Lung (tissue), 11 donors: ENCODE measurements at regions not wholly inside any gene's neighbourhood (a gene's known extent, or its start where the extent isn't known, plus 50 kb on each side); places are given as distances from the start of the nearest gene placed in this dataset.

ENCODE experiments used
- ATAC-seq: fragments of 200-7000 bp; cut with Tn5 transposase; one replicate; pipeline ENCODE4 v1.9.1; 2020; ENCODE audit warnings: moderate number of reproducible peaks; ENCODE audit not compliant: insufficient read depth, low FRiP score
- DNase-seq, 3 donors: peaks; one replicate each; pipeline ENCODE4 v3.0.0-alpha.2; 2013 to 2017
- H3K27ac ChIP-seq, 2 donors: one replicate each; pipeline ENCODE4 v1.5.1; 2013; ENCODE audit warnings: mild to moderate bottlenecking in 2 of 2, moderate library complexity in 2 of 2, control low read depth in 1 of 2, inconsistent platforms in 1 of 2, low read depth in 1 of 2, low read length in 1 of 2
- H3K27me3 ChIP-seq, 3 donors: one replicate each; pipeline ENCODE4 v1.5.1; 2013; ENCODE audit warnings: low read length in 2 of 3; ENCODE audit not compliant: control insufficient read depth in 3 of 3, insufficient read depth in 3 of 3
- H3K36me3 ChIP-seq, 4 donors: one replicate each; pipeline ENCODE4 v1.5.1; 2013; ENCODE audit warnings: low read length in 4 of 4, mild to moderate bottlenecking in 1 of 4, moderate library complexity in 1 of 4; ENCODE audit not compliant: control insufficient read depth in 4 of 4, insufficient read depth in 4 of 4
- H3K4me1 ChIP-seq, 5 donors: one replicate each; pipeline ENCODE4 v1.5.1; 2013; ENCODE audit warnings: low read length in 5 of 5, mild to moderate bottlenecking in 2 of 5, moderate library complexity in 1 of 5; ENCODE audit not compliant: control insufficient read depth in 5 of 5, insufficient read depth in 5 of 5
- H3K4me3 ChIP-seq: one replicate; pipeline ENCODE4 v1.5.1; 2013; ENCODE audit warnings: mild to moderate bottlenecking, control low read depth, moderate library complexity
- H3K9ac ChIP-seq, 2 donors: one replicate each; pipeline ENCODE4 v1.5.1; 2013; ENCODE audit warnings: low read length in 2 of 2, control low read depth in 1 of 2; ENCODE audit not compliant: insufficient read depth in 1 of 2
- H3K9me3 ChIP-seq, 4 donors: one replicate each; pipeline ENCODE4 v1.5.1; 2013; ENCODE audit warnings: low read length in 3 of 4, mild to moderate bottlenecking in 1 of 4, moderate library complexity in 1 of 4; ENCODE audit not compliant: control insufficient read depth in 4 of 4, insufficient read depth in 3 of 4
- CTCF ChIP-seq: IDR thresholded peaks from 2 replicates; pipeline ENCODE4 v1.5.1; 2012; ENCODE audit warnings: mild to moderate bottlenecking; ENCODE audit errors: control extremely low read depth, extremely low read depth
- WGBS, 2 donors: extraction: QIAGEN DNeasy Blood & Tissue Kit; methylation state at CpG; one replicate each; pipeline ENCODE4 v1.1.7; 2013; 5-methylcytosine and 5-hydroxymethylcytosine counted together
- donor health status: control.
- donor health status: control.
- donor health status: Bipolar disorder and iron deficiency.
- donor health status: healthy.
- donor health status: DM: yes; HTN: yes; CAD: no.

DNA sequence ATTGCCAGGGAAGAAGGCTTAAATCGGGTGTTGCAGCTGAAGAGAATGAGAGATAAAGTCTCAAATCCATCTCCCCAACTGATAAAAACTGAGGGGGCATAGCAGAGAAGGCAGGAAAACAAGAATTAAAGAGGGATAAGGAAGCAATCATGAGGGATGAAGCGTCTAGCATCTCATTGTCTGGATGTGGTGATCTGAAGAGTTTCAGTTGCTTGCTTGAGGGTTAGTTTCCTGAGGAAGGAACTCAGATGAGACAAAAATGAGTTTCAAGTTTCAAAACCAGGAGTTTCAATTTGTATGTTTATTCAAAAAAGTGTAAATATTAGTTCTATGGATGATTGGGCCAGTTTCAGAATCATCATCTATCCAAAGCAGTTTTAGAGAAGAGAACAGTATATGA lies 496.9 kb downstream of the RAB28 start:
- no peaks in the 10 kb centered on the region for H3K27me3 ChIP-seq
- no peaks in the 10 kb centered on the region for H3K36me3 ChIP-seq
- H3K27ac ChIP-seq = no peak overlapping the region
- H3K4me3 ChIP-seq = no peak overlapping the region
- no peaks in the 10 kb centered on the region for H3K4me1 ChIP-seq
- H3K9me3 ChIP-seq = no peaks in the 10 kb centered on the region
- no peak for TF ChIP-seq CTCF
- WGBS, 2 donors = 57 to 72% methylated on average over 2 of the region's 2 CpGs
- no peak for ATAC-seq
- no peak for DNase-seq
- no peak overlapping the region for H3K9ac ChIP-seq

DNA sequence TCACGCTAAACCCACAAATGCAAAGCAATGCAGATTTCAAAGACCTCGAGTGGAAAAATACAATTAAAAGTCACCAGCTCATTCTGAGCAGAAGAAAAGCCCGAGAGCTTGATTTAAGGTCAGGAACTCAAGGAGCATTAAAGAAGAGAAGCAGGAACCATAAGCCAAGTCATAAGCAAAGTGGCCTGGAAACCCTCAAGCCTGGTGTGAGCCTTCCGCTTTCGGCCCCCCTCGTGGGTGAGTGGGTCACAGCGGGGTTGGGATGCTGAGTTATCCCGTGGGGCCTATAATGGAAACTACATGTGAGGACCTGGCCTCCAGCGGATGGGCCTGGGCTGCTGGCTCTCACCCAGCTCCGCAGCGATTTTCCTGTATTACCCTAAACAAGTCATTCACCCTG lies 504.3 kb downstream of the RAB28 start:
- Histone ChIP-seq H3K9me3 (peaks cover 0 to 2% (median 0%) of the 10 kb centered on the region in 4 donors), H3K27me3 (no peaks in the 10 kb centered on the region), H3K4me1 (no peaks in the 10 kb centered on the region), H3K9ac (no peak overlapping the region), H3K4me3 (no peak overlapping the region), H3K27ac (no peak overlapping the region), H3K36me3 (no peaks in the 10 kb centered on the region)
- WGBS, 2 donors = 88 to 91% methylated on average over 11 of the region's 11 CpGs
- ATAC-seq (no peak), DNase-seq (no peak)
- no peak for TF ChIP-seq CTCF

GRCh38 chr4:12978310-12978709 lies 505.8 kb downstream of the RAB28 start:
- Histone ChIP-seq H3K4me3 (no peak overlapping the region), H3K9me3 (peaks cover 0 to 2% (median 0%) of the 10 kb centered on the region in 4 donors), H3K36me3 (no peaks in the 10 kb centered on the region), H3K27ac (no peak overlapping the region), H3K4me1 (no peaks in the 10 kb centered on the region), H3K9ac (no peak overlapping the region), H3K27me3 (no peaks in the 10 kb centered on the region)
- TF ChIP-seq CTCF = no peak
- DNase-seq (no peak), ATAC-seq (no peak)

GRCh38 chr4:12975511-12975910 lies 508.6 kb downstream of the RAB28 start:
- no peak for TF ChIP-seq CTCF
- Histone ChIP-seq H3K27ac (no peak overlapping the region), H3K36me3 (no peaks in the 10 kb centered on the region), H3K27me3 (no peaks in the 10 kb centered on the region), H3K4me3 (no peak overlapping the region), H3K9me3 (peaks cover 0 to 2% (median 0%) of the 10 kb centered on the region in 4 donors), H3K4me1 (no peaks in the 10 kb centered on the region), H3K9ac (no peak overlapping the region)
- ATAC-seq = no peak
- no peak for DNase-seq
- WGBS, 2 donors = 83 to 89% methylated on average over 3 of the region's 3 CpGs
